Neural cell (in vitro differentiated cells): ENCODE measurements at regions not wholly inside any gene's neighbourhood (a gene's known extent, or its start where the extent isn't known, plus 50 kb on each side); places are given as distances from the start of the nearest gene placed in this dataset.
A peak's percentile ranks its signal among the peaks of the same experiment; 100 is the strongest.

Experiments
- H2AFZ ChIP-seq: fragments of 200-600, 300-800 bp; sonication (generic), shearing (Covaris generic); 2 replicates; pipeline ENCODE4 v1.6.0; 2014; ENCODE audit warnings: low read depth, mild to moderate bottlenecking, antibody characterized with exemption, low read length, moderate library complexity
- H3F3A ChIP-seq: fragments of 200-600 bp; shearing (Covaris generic); 2 replicates; pipeline ENCODE4 v1.6.1; 2016; ENCODE audit warnings: mild to moderate bottlenecking, moderate library complexity, mixed read lengths, antibody characterized with exemption, low read length; ENCODE audit not compliant: insufficient read depth, poor library complexity, severe bottlenecking
- H3K27ac ChIP-seq: fragments of 200-600, 300-800 bp; sonication (generic), shearing (Covaris generic); 2 replicates; pipeline ENCODE4 v1.5.1; 2014; ENCODE audit warnings: mild to moderate bottlenecking, low read length, moderate library complexity
- H3K27me3 ChIP-seq: fragments of 300-800, 200-600 bp; sonication (generic), shearing (Covaris generic); 2 replicates; pipeline ENCODE4 v1.6.0; 2014; ENCODE audit warnings: mild to moderate bottlenecking, low read depth, low read length, moderate library complexity; ENCODE audit not compliant: insufficient read depth
- H3K36me3 ChIP-seq: fragments of 300-800, 200-600 bp; sonication (generic), shearing (Covaris generic); 2 replicates; pipeline ENCODE4 v1.5.1; 2014; ENCODE audit warnings: mild to moderate bottlenecking, antibody characterized with exemption, low read length, moderate library complexity; ENCODE audit not compliant: insufficient read depth
- H3K4me2 ChIP-seq: fragments of 300-800, 200-600 bp; sonication (generic), shearing (Covaris generic); 2 replicates; pipeline ENCODE4 v1.6.0; 2014; ENCODE audit warnings: mild to moderate bottlenecking, low read length
- H3K4me3 ChIP-seq: fragments of 300-800, 200-600 bp; sonication (generic), shearing (Covaris generic); 2 replicates; pipeline ENCODE4 v1.5.1; 2014; ENCODE audit warnings: mild to moderate bottlenecking, low read length, moderate library complexity
- H3K79me2 ChIP-seq: fragments of 200-600 bp; shearing (Covaris generic); replicated peaks from 2 replicates; pipeline ENCODE4 v1.6.0; 2014; ENCODE audit warnings: mild to moderate bottlenecking, low read length, moderate library complexity; ENCODE audit not compliant: insufficient read depth
- H3K9ac ChIP-seq: fragments of 300-800, 200-600 bp; sonication (generic), shearing (Covaris generic); 2 replicates; pipeline ENCODE4 v1.6.1; 2016; ENCODE audit warnings: mild to moderate bottlenecking, low read length, mixed read lengths
- H3K9me2 ChIP-seq: fragments of 200-600 bp; shearing (Covaris generic); 2 replicates; pipeline ENCODE4 v1.6.1; 2016; ENCODE audit warnings: mild to moderate bottlenecking, low read length, mixed read lengths; ENCODE audit not compliant: insufficient read depth
- H3K9me3 ChIP-seq: fragments of 200-600, 300-800 bp; sonication (generic), shearing (Covaris generic); 2 replicates; pipeline ENCODE4 v1.6.1; 2016; ENCODE audit warnings: mild to moderate bottlenecking, mixed run types, low read length, moderate library complexity, mixed read lengths
- H4K20me1 ChIP-seq: fragments of 200-600 bp; shearing (Covaris generic); 2 replicates; pipeline ENCODE4 v1.6.1; 2016; ENCODE audit warnings: mild to moderate bottlenecking, mixed run types; ENCODE audit not compliant: insufficient read depth
- EP300 ChIP-seq: fragments of 450-650 bp; conservative IDR thresholded peaks from 2 replicates; pipeline ENCODE4 v1.6.1; 2014; ENCODE audit warnings: antibody characterized with exemption, mild to moderate bottlenecking, moderate library complexity; ENCODE audit not compliant: poor library complexity, severe bottlenecking
- EZH2 ChIP-seq: fragments of 200-600, 300-800 bp; shearing (Covaris generic), sonication (generic); IDR thresholded peaks from 2 replicates; pipeline ENCODE4 v1.6.1; 2014; ENCODE audit warnings: antibody characterized with exemption, low read length, borderline replicate concordance, mild to moderate bottlenecking; ENCODE audit not compliant: insufficient read depth, poor library complexity, severe bottlenecking
- MXI1 ChIP-seq: fragments of 450-650 bp; conservative IDR thresholded peaks from 2 replicates; pipeline ENCODE4 v1.6.1; 2014; ENCODE audit warnings: antibody characterized with exemption, mild to moderate bottlenecking; ENCODE audit not compliant: poor library complexity, severe bottlenecking
- POLR2AphosphoS5 ChIP-seq: IDR thresholded peaks from 2 replicates; pipeline ENCODE4 v1.6.1; 2012
- RAD21 ChIP-seq: fragments of 450-650 bp; conservative IDR thresholded peaks from 2 replicates; pipeline ENCODE4 v1.6.1; 2014; ENCODE audit warnings: antibody characterized with exemption, mild to moderate bottlenecking, moderate library complexity
- SMC3 ChIP-seq: fragments of 450-650 bp; conservative IDR thresholded peaks from 2 replicates; pipeline ENCODE4 v1.6.1; 2014; ENCODE audit warnings: antibody characterized with exemption, mild to moderate bottlenecking, moderate library complexity; ENCODE audit not compliant: poor library complexity
- TAF1 ChIP-seq: IDR thresholded peaks from 2 replicates; pipeline ENCODE4 v1.6.1; 2012; ENCODE audit warnings: low read depth
- TF ChIP-seq, protein P1 (sequence below): fragments of 450-650 bp; IDR thresholded peaks from 2 replicates; pipeline ENCODE4 v1.5.1; 2014; ENCODE audit warnings: antibody characterized with exemption, mild to moderate bottlenecking, moderate library complexity; ENCODE audit not compliant: poor library complexity, severe bottlenecking
- TF ChIP-seq, protein P2 (sequence below): IDR thresholded peaks from 2 replicates; pipeline ENCODE4 v1.6.1; 2012; ENCODE audit warnings: borderline replicate concordance

DNA sequence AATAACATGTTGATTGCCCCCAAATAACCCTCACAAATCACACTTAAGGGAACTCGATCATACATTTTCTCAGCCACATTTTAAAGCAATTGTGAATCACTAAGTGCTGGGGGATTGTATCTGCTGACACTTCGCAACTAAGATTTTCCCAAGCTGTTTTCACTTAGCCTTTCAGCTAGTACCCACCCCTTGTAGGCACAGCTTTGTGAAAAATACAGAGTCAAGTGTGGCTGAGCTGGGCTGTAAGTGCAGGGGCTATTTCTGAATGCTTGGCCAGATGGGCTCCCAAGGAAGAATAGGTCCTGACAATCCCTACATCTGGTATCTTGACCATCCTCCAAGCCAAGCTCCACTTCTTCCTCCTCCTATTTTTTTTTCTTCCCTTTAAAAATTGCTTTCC lies 289.2 kb upstream of the NMUR2 start:
- no peaks in the 10 kb centered on the region for H3K9me2 ChIP-seq
- H4K20me1 ChIP-seq: no peaks in the 10 kb centered on the region
- no peaks in the 10 kb centered on the region for H3K27me3 ChIP-seq
- TF ChIP-seq, protein P1, sequence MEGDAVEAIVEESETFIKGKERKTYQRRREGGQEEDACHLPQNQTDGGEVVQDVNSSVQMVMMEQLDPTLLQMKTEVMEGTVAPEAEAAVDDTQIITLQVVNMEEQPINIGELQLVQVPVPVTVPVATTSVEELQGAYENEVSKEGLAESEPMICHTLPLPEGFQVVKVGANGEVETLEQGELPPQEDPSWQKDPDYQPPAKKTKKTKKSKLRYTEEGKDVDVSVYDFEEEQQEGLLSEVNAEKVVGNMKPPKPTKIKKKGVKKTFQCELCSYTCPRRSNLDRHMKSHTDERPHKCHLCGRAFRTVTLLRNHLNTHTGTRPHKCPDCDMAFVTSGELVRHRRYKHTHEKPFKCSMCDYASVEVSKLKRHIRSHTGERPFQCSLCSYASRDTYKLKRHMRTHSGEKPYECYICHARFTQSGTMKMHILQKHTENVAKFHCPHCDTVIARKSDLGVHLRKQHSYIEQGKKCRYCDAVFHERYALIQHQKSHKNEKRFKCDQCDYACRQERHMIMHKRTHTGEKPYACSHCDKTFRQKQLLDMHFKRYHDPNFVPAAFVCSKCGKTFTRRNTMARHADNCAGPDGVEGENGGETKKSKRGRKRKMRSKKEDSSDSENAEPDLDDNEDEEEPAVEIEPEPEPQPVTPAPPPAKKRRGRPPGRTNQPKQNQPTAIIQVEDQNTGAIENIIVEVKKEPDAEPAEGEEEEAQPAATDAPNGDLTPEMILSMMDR: no peak
- peak; percentile 54 for TF ChIP-seq POLR2AphosphoS5
- H3K9ac ChIP-seq: no peak overlapping the region
- H3K36me3 ChIP-seq: no peaks in the 10 kb centered on the region
- H3K9me3 ChIP-seq: no peaks in the 10 kb centered on the region
- H2AFZ ChIP-seq: no peak overlapping the region
- H3K4me3 ChIP-seq: no peak overlapping the region
- H3K79me2 ChIP-seq: no peaks in the 10 kb centered on the region
- H3K4me2 ChIP-seq: no peak overlapping the region
- H3K27ac ChIP-seq: peak overlapping the region; percentile 11
- no peaks in the 10 kb centered on the region for H3F3A ChIP-seq

DNA sequence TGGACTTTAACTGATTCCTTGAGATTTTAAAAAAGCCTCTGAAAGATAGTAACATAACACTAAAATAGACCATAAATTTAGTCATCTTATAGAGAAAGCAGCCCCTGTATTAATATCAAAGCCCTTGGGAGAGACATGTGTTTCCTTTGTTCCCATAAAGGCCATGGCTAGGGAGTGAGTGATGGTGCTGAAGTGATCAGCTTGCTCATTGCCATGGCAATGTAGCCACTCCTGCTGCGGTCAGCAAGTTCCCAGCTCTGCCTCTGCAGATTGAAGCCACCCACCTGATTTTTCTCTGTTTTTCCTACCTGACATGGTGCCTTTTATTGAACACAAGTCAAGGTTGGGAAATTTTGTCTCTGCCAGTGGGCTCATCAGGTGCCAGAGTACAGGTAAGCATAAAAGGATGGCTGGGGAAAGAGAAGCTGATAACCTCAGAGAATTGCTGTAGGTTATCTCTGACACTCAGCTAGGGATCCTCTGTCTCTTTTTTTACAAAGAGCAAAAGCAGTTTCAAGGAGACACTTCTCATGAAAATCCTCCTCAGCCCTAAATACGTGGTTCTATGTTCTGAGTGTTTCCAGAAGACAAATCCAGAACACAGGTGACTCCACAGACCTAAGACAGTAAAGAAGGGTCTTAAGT lies 296.3 kb upstream of the NMUR2 start:
- no peak overlapping the region for H2AFZ ChIP-seq
- H3K27me3 ChIP-seq: no peaks in the 10 kb centered on the region
- peak; percentile 34 for TF ChIP-seq SMC3
- TF ChIP-seq EZH2: no peak
- no peak for TF ChIP-seq EP300
- peak; percentile 43 for TF ChIP-seq RAD21
- TF ChIP-seq, protein P2, sequence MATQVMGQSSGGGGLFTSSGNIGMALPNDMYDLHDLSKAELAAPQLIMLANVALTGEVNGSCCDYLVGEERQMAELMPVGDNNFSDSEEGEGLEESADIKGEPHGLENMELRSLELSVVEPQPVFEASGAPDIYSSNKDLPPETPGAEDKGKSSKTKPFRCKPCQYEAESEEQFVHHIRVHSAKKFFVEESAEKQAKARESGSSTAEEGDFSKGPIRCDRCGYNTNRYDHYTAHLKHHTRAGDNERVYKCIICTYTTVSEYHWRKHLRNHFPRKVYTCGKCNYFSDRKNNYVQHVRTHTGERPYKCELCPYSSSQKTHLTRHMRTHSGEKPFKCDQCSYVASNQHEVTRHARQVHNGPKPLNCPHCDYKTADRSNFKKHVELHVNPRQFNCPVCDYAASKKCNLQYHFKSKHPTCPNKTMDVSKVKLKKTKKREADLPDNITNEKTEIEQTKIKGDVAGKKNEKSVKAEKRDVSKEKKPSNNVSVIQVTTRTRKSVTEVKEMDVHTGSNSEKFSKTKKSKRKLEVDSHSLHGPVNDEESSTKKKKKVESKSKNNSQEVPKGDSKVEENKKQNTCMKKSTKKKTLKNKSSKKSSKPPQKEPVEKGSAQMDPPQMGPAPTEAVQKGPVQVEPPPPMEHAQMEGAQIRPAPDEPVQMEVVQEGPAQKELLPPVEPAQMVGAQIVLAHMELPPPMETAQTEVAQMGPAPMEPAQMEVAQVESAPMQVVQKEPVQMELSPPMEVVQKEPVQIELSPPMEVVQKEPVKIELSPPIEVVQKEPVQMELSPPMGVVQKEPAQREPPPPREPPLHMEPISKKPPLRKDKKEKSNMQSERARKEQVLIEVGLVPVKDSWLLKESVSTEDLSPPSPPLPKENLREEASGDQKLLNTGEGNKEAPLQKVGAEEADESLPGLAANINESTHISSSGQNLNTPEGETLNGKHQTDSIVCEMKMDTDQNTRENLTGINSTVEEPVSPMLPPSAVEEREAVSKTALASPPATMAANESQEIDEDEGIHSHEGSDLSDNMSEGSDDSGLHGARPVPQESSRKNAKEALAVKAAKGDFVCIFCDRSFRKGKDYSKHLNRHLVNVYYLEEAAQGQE: peak; percentile 66
- no peak for TF ChIP-seq POLR2AphosphoS5
- TF ChIP-seq TAF1: no peak
- no peak for TF ChIP-seq MXI1
- TF ChIP-seq, protein P1: no peak
- no peak overlapping the region for H3K4me2 ChIP-seq
- H3K9me2 ChIP-seq: no peaks in the 10 kb centered on the region
- H3K4me3 ChIP-seq: no peak overlapping the region
- H3K9ac ChIP-seq: no peak overlapping the region
- H3K9me3 ChIP-seq: no peaks in the 10 kb centered on the region
- peak overlapping the region; percentile 70 for H3K27ac ChIP-seq
- no peaks in the 10 kb centered on the region for H3F3A ChIP-seq
- H3K79me2 ChIP-seq: no peaks in the 10 kb centered on the region
- no peaks in the 10 kb centered on the region for H4K20me1 ChIP-seq
- no peaks in the 10 kb centered on the region for H3K36me3 ChIP-seq
